Prostate gland (tissue), 2 donors: ENCODE measurements at regions not wholly inside any gene's neighbourhood (a gene's known extent, or its start where the extent isn't known, plus 50 kb on each side); places are given as distances from the start of the nearest gene placed in this dataset.

Source experiments
- CTCF ChIP-seq, 4 experiments: fragments of 200-600 bp in 2 of 4; fragments of 450-650 bp in 2 of 4; sonication (generic) in 2 of 4; IDR thresholded peaks; 1 replicate in 3 of 4; 2 replicates in 1 of 4; pipeline ENCODE4 v1.5.1; 2016 to 2019; ENCODE audit warnings: antibody characterized with exemption in 4 of 4, mild to moderate bottlenecking in 2 of 4, moderate library complexity in 2 of 4
- POLR2A ChIP-seq: fragments of 450-650 bp; IDR thresholded peaks from one replicate; pipeline ENCODE4 v1.6.1; 2016; ENCODE audit warnings: antibody characterized with exemption, mild to moderate bottlenecking
- POLR2AphosphoS5 ChIP-seq: sonication (generic); formaldehyde crosslinking; IDR thresholded peaks from one replicate; pipeline ENCODE4 v1.6.1; 2017; ENCODE audit warnings: antibody characterized with exemption

GRCh38 chr5:99922386-99922785 lies 612.8 kb upstream of the FAM174A start:
- TF ChIP-seq POLR2A (no peak), CTCF (IDR thresholded peaks at IDR 0.05) (no peak), POLR2AphosphoS5 (no peak)
